ENCODE measurements at regions not wholly inside any gene's neighbourhood (a gene's known extent, or its start where the extent isn't known, plus 50 kb on each side); places are given as distances from the start of the nearest gene placed in this dataset.

- TF ChIP-seq CTCF (IDR thresholded peaks at IDR 0.05; ENCODE audit: insufficient read depth, low read length) (no peak), GABPA (IDR thresholded peaks at IDR 0.05; ENCODE audit: low read depth) (no peak)
These were observed 301.5 kb upstream of the SHH start for GRCh38 chr7:156113731-156114130.
